ENCODE measurements at regions not wholly inside any gene's neighbourhood (a gene's known extent, or its start where the extent isn't known, plus 50 kb on each side); places are given as distances from the start of the nearest gene placed in this dataset.
"Not testable (repeated sequence)": the region's sequence is repeated elsewhere in the genome, so short reads cannot be mapped to it uniquely, and the experiment has no call there.

GRCh38 chr3:8276056-8276455 lies 225.6 kb upstream of the LMCD1 start:
- DNase-seq: no peak

- no peak for DNase-seq
These were observed 225.1 kb upstream of the LMCD1 start for GRCh38 chr3:8276506-8276905.

GRCh38 chr3:8278448-8278847 lies 223.2 kb upstream of the LMCD1 start:
- no peak for DNase-seq

GRCh38 chr3:8279476-8279875 lies 222.1 kb upstream of the LMCD1 start:
- DNase-seq: no peak

GRCh38 chr3:8279886-8280550 lies 221.6 kb upstream of the LMCD1 start:
- DNase-seq: no peak

- no peak for DNase-seq
These were observed 219.0 kb upstream of the LMCD1 start for GRCh38 chr3:8282541-8283165.

- no peak for DNase-seq
These were observed 218.4 kb upstream of the LMCD1 start for GRCh38 chr3:8283193-8283592.

GRCh38 chr3:8286086-8286485 lies 215.5 kb upstream of the LMCD1 start:
- no peak for DNase-seq

- DNase-seq: no peak
These were observed 214.9 kb upstream of the LMCD1 start for GRCh38 chr3:8286749-8287148.

GRCh38 chr3:8290611-8291010 lies 211.0 kb upstream of the LMCD1 start:
- DNase-seq: no peak

GRCh38 chr3:8296461-8296860 lies 205.2 kb upstream of the LMCD1 start:
- DNase-seq: no peak

GRCh38 chr3:8298021-8298954 lies 203.3 kb upstream of the LMCD1 start:
- no peak for DNase-seq

GRCh38 chr3:8301977-8302735 lies 199.5 kb upstream of the LMCD1 start:
- no peak for DNase-seq

GRCh38 chr3:8303466-8303865 lies 198.2 kb upstream of the LMCD1 start:
- no peak for DNase-seq

GRCh38 chr3:8305371-8305770 lies 196.3 kb upstream of the LMCD1 start:
- DNase-seq: no peak

- DNase-seq: no peak
These were observed 194.0 kb upstream of the LMCD1 start for GRCh38 chr3:8307545-8308110.

GRCh38 chr3:8311321-8311720 lies 190.3 kb upstream of the LMCD1 start:
- DNase-seq: no peak

GRCh38 chr3:8312685-8313084 lies 188.9 kb upstream of the LMCD1 start:
- DNase-seq: no peak

- DNase-seq: no peak
These were observed 187.9 kb upstream of the LMCD1 start for GRCh38 chr3:8313560-8314267.

GRCh38 chr3:8315526-8315925 lies 186.1 kb upstream of the LMCD1 start:
- not testable (repeated sequence) for DNase-seq

- DNase-seq: no peak
These were observed 183.7 kb upstream of the LMCD1 start for GRCh38 chr3:8317661-8318649.

Data from activated CD8-positive, alpha-beta memory T cell treated with anti-CD3 and anti-CD28 coated beads, Interleukin-2, amount 50 U/mL, for 48 hours (primary cell).